OCI-LY1 (cell line): ENCODE measurements at regions not wholly inside any gene's neighbourhood (a gene's known extent, or its start where the extent isn't known, plus 50 kb on each side); places are given as distances from the start of the nearest gene placed in this dataset.

Source experiments
- CTCF ChIP-seq: fragments of 200-600 bp; sonication (generic), shearing (Covaris generic); IDR thresholded peaks from 2 replicates; pipeline ENCODE4 v1.5.1; 2017; ENCODE audit warnings: mild to moderate bottlenecking, antibody characterized with exemption, low read length, moderate library complexity, mixed read lengths
- EZH2 ChIP-seq: fragments of 200-600 bp; sonication (generic), shearing (Covaris generic); IDR thresholded peaks from 2 replicates; pipeline ENCODE4 v1.8.0; 2017; ENCODE audit warnings: borderline replicate concordance, mixed run types, mild to moderate bottlenecking, antibody characterized with exemption, low read length, moderate library complexity, mixed read lengths

- TF ChIP-seq CTCF, result no peak
- TF ChIP-seq EZH2, result no peak
These were observed 221.9 kb upstream of the EGLN3 start for GRCh38 chr14:34172550-34173368.
